H9 (cell line): ENCODE measurements at regions not wholly inside any gene's neighbourhood (a gene's known extent, or its start where the extent isn't known, plus 50 kb on each side); places are given as distances from the start of the nearest gene placed in this dataset.

Experiments
- DNase-seq: peaks from one replicate; pipeline ENCODE4 v3.0.0-alpha.2; 2017
- H2AFZ ChIP-seq: one replicate; pipeline ENCODE4 v1.6.1; 2013; ENCODE audit warnings: mild to moderate bottlenecking, low read length, control low read depth, moderate library complexity
- H2AK5ac ChIP-seq: 2 replicates; pipeline ENCODE4 v1.6.1; 2013; ENCODE audit warnings: low read length, control low read depth, mixed read lengths; ENCODE audit not compliant: insufficient read length
- H2BK120ac ChIP-seq: one replicate; pipeline ENCODE4 v1.6.1; 2013; ENCODE audit warnings: low read depth, mild to moderate bottlenecking, low read length, control low read depth, inconsistent platforms; ENCODE audit not compliant: poor library complexity, severe bottlenecking
- H2BK12ac ChIP-seq: 2 replicates; pipeline ENCODE4 v1.6.1; 2013; ENCODE audit warnings: low read length, control low read depth, mixed read lengths, low read depth; ENCODE audit not compliant: insufficient read length
- H2BK15ac ChIP-seq: 2 replicates; pipeline ENCODE4 v1.6.1; 2013; ENCODE audit warnings: low read depth, low read length, control low read depth
- H2BK20ac ChIP-seq: one replicate; pipeline ENCODE4 v1.6.1; 2013; ENCODE audit warnings: low read depth, mild to moderate bottlenecking, low read length, control low read depth, inconsistent platforms; ENCODE audit not compliant: poor library complexity, severe bottlenecking
- H2BK5ac ChIP-seq: 2 replicates; pipeline ENCODE4 v1.6.1; 2013; ENCODE audit warnings: low read length, control low read depth, mixed read lengths; ENCODE audit not compliant: insufficient read length
- H3K14ac ChIP-seq: 2 replicates; pipeline ENCODE4 v1.6.1; 2013; ENCODE audit warnings: low read length, control low read depth; ENCODE audit not compliant: insufficient read depth
- H3K18ac ChIP-seq: 2 replicates; pipeline ENCODE4 v1.6.1; 2013; ENCODE audit warnings: low read depth, mild to moderate bottlenecking, mixed read lengths, low read length, control low read depth; ENCODE audit not compliant: insufficient read length
- H3K23ac ChIP-seq: 2 replicates; pipeline ENCODE4 v1.6.1; 2013; ENCODE audit warnings: low read length, control low read depth, mixed read lengths, low read depth; ENCODE audit not compliant: insufficient read length
- H3K23me2 ChIP-seq: 2 replicates; pipeline ENCODE4 v1.6.1; 2013; ENCODE audit warnings: low read depth, mild to moderate bottlenecking, mixed read lengths, low read length, control low read depth; ENCODE audit not compliant: insufficient read length, poor library complexity, severe bottlenecking
- H3K27ac ChIP-seq: 2 replicates; pipeline ENCODE4 v1.5.1; 2013; ENCODE audit warnings: low read length, control low read depth, mixed read lengths, low read depth; ENCODE audit not compliant: insufficient read length
- H3K27me3 ChIP-seq: 2 replicates; pipeline ENCODE4 v1.6.1; 2013; ENCODE audit warnings: low read length, control low read depth, inconsistent platforms; ENCODE audit not compliant: insufficient read depth
- H3K4ac ChIP-seq: 2 replicates; pipeline ENCODE4 v1.6.1; 2013; ENCODE audit warnings: low read depth, mild to moderate bottlenecking, control low read depth, inconsistent platforms, low read length, moderate library complexity
- H3K4me1 ChIP-seq: 2 replicates; pipeline ENCODE4 v1.6.1; 2013; ENCODE audit warnings: low read length, control low read depth, inconsistent platforms; ENCODE audit not compliant: insufficient read depth
- H3K4me2 ChIP-seq: 2 replicates; pipeline ENCODE4 v1.6.1; 2013; ENCODE audit warnings: low read length, control low read depth, mixed read lengths; ENCODE audit not compliant: insufficient read length, insufficient read depth
- H3K56ac ChIP-seq: 2 replicates; pipeline ENCODE4 v1.6.1; 2013; ENCODE audit warnings: low read depth, mild to moderate bottlenecking, mixed read lengths, low read length, control low read depth; ENCODE audit not compliant: insufficient read length
- H3K79me1 ChIP-seq: 2 replicates; pipeline ENCODE4 v1.6.1; 2013; ENCODE audit warnings: low read depth, mild to moderate bottlenecking, moderate library complexity, low read length, control low read depth, inconsistent platforms; ENCODE audit not compliant: insufficient read depth, poor library complexity, severe bottlenecking
- H3K79me2 ChIP-seq: 2 replicates; pipeline ENCODE4 v1.6.1; 2013; ENCODE audit warnings: low read length, control low read depth, inconsistent platforms; ENCODE audit not compliant: insufficient read depth
- H3K9ac ChIP-seq: 2 replicates; pipeline ENCODE4 v1.6.1; 2013; ENCODE audit warnings: low read length, control low read depth, mixed read lengths; ENCODE audit not compliant: insufficient read length; ENCODE audit errors: extremely low read depth
- H3K9me3 ChIP-seq: one replicate; pipeline ENCODE4 v1.6.1; 2013; ENCODE audit warnings: low read depth, low read length, inconsistent platforms; ENCODE audit not compliant: control insufficient read depth
- H3T11ph ChIP-seq: one replicate; pipeline ENCODE4 v1.6.1; 2013; ENCODE audit warnings: mild to moderate bottlenecking, low read length, control low read depth, inconsistent platforms
- H4K20me1 ChIP-seq: one replicate; pipeline ENCODE4 v1.6.1; 2013; ENCODE audit not compliant: control insufficient read depth, insufficient read length, insufficient read depth
- H4K5ac ChIP-seq: 2 replicates; pipeline ENCODE4 v1.6.1; 2013; ENCODE audit warnings: low read depth, mild to moderate bottlenecking, mixed read lengths, low read length, control low read depth; ENCODE audit not compliant: insufficient read length
- H4K8ac ChIP-seq: replicated peaks from 2 replicates; pipeline ENCODE4 v1.6.1; 2013; ENCODE audit warnings: low read length, control low read depth, mixed read lengths, low read depth; ENCODE audit not compliant: insufficient read length
- H4K91ac ChIP-seq: 2 replicates; pipeline ENCODE4 v1.6.1; 2013; ENCODE audit warnings: low read depth, mild to moderate bottlenecking, moderate library complexity, mixed read lengths, low read length, control low read depth; ENCODE audit not compliant: insufficient read length
- H3K27ac Mint-ChIP-seq, 3 experiments: 2 replicates in 2 of 3; 3 replicates in 1 of 3; pipeline ENCODE4 v1.8.0; 2020 to 2021; ENCODE audit warnings: mixed read lengths in 3 of 3, mild to moderate bottlenecking in 1 of 3, moderate library complexity in 1 of 3
- H3K27me3 Mint-ChIP-seq: 2 replicates; pipeline ENCODE4 v1.8.0; 2021; ENCODE audit warnings: low read depth, mild to moderate bottlenecking, moderate library complexity, mixed read lengths
- H3K36me3 Mint-ChIP-seq, 3 experiments: 2 replicates in 2 of 3; 3 replicates in 1 of 3; pipeline ENCODE4 v1.8.0; 2020 to 2021; ENCODE audit warnings: low read depth in 3 of 3, mixed read lengths in 3 of 3; ENCODE audit not compliant: insufficient read depth in 1 of 3
- H3K4me1 Mint-ChIP-seq, 2 experiments: 2 replicates each; pipeline ENCODE4 v1.8.0; 2020; ENCODE audit warnings: mixed read lengths in 2 of 2
- H3K4me3 Mint-ChIP-seq, 2 experiments: 2 replicates in 1 of 2; 3 replicates in 1 of 2; pipeline ENCODE4 v1.8.0; 2020 to 2021; ENCODE audit warnings: mild to moderate bottlenecking in 2 of 2, mixed read lengths in 2 of 2, moderate library complexity in 1 of 2
- H3K9me3 Mint-ChIP-seq, 2 experiments: 2 replicates in 1 of 2; 3 replicates in 1 of 2; pipeline ENCODE4 v1.8.0; 2020; ENCODE audit warnings: mild to moderate bottlenecking in 2 of 2, mixed read lengths in 2 of 2, moderate library complexity in 1 of 2
- WGBS: extraction: QIAGEN DNeasy Blood & Tissue Kit; methylation state at CpG from one replicate; pipeline ENCODE4 v1.1.7; 2013; ENCODE audit warnings: missing lambda C conversion rate, low lambda C conversion rate, mixed read lengths; ENCODE audit not compliant: insufficient read length; ENCODE audit errors: extremely low coverage; 5-methylcytosine and 5-hydroxymethylcytosine counted together
- TF ChIP-seq, protein P1 (sequence below): fragments of 200-600 bp; sonication (generic); conservative IDR thresholded peaks from 3 replicates; pipeline ENCODE4 v1.8.0; 2021; ENCODE audit warnings: antibody characterized with exemption, mild to moderate bottlenecking

DNA sequence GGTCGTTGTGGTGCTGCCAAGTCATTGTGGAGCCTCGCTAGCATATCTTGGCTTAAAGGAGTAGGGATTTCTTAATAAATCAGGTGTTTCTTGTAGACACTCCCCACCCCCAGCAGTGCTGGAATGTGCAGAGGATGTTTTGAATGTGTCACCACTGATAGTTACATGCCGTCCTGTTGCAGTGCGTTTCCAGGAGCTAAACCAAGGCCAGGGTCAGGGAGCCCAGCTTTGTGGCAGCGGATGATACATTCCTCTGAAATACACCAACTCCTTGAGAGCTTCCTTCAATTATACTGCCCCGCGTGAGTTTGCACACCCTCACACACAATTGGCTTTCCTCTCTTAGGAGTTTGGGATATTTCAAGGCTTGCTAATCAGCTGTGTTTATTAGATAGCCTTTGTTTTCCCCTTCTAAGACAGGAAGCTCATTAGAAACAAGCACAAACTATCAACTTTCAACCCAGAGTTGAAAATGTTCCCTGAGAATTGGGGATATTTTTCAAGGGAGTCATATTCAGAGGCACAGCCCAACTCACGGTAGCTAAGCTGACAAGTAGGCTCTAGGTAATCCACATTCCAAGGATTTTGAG lies 154.9 kb downstream of the C12orf75 start:
- Histone ChIP-seq H3K27me3 (no peaks in the 10 kb centered on the region), H2BK120ac (no peak overlapping the region), H2BK12ac (no peak overlapping the region), H3K9ac (no peak overlapping the region), H2AFZ (no peak overlapping the region), H3K4me2 (no peak overlapping the region), H4K8ac (no peak overlapping the region), H3K79me1 (no peaks in the 10 kb centered on the region), H3K79me2 (no peaks in the 10 kb centered on the region), H3T11ph (no peak overlapping the region), H3K4me1 (no peaks in the 10 kb centered on the region), H2BK20ac (no peak overlapping the region), H3K14ac (no peak overlapping the region), H4K91ac (no peak overlapping the region), H3K23ac (no peak overlapping the region), H4K20me1 (no peaks in the 10 kb centered on the region), H3K56ac (no peak overlapping the region), H2BK15ac (no peak overlapping the region), H2AK5ac (no peak overlapping the region), H3K4ac (no peak overlapping the region), H4K5ac (no peak overlapping the region), H3K23me2 (no peaks in the 10 kb centered on the region), H3K9me3 (no peaks in the 10 kb centered on the region), H2BK5ac (no peak overlapping the region), H3K27ac (no peak overlapping the region), H3K18ac (no peak overlapping the region)
- H3K4me3 Mint-ChIP-seq = no peak overlapping the region
- no CpG with 5 or more reads among the region's 8 CpGs for WGBS
- DNase-seq = no peak
- no peaks in the 10 kb centered on the region for H3K27me3 Mint-ChIP-seq
- H3K27ac Mint-ChIP-seq = no peak overlapping the region
- no peaks in the 10 kb centered on the region for H3K9me3 Mint-ChIP-seq
- TF ChIP-seq, protein P1, sequence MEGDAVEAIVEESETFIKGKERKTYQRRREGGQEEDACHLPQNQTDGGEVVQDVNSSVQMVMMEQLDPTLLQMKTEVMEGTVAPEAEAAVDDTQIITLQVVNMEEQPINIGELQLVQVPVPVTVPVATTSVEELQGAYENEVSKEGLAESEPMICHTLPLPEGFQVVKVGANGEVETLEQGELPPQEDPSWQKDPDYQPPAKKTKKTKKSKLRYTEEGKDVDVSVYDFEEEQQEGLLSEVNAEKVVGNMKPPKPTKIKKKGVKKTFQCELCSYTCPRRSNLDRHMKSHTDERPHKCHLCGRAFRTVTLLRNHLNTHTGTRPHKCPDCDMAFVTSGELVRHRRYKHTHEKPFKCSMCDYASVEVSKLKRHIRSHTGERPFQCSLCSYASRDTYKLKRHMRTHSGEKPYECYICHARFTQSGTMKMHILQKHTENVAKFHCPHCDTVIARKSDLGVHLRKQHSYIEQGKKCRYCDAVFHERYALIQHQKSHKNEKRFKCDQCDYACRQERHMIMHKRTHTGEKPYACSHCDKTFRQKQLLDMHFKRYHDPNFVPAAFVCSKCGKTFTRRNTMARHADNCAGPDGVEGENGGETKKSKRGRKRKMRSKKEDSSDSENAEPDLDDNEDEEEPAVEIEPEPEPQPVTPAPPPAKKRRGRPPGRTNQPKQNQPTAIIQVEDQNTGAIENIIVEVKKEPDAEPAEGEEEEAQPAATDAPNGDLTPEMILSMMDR = no peak
- H3K4me1 Mint-ChIP-seq = peaks cover 20 to 28% of the 10 kb centered on the region in 2 experiments
- no peaks in the 10 kb centered on the region for H3K36me3 Mint-ChIP-seq
